ENCODE measurements at regions not wholly inside any gene's neighbourhood (a gene's known extent, or its start where the extent isn't known, plus 50 kb on each side); places are given as distances from the start of the nearest gene placed in this dataset.

DNA sequence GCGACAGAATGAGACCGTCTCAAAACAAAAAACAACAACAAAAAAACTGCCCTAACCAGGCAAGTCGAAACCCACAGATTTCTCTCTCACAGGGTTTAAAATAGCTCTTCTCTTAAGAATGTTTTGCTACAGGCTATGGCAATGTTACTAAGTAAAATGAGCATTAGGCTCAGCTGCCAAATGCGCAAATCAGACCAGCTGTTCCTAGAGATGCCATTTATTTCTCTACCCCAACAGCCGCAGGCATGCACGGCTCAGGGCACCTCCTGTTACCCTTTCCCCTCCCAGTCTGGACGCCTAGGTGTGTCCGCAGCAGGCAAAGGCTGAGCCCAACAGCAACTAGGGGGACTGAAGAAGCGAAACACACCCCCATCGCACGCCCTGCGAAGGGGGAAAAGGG lies 168.3 kb upstream of the MBL2 start:
- Mint-ChIP-seq H3K36me3 (no peaks in the 10 kb centered on the region), H3K4me3 (no peak overlapping the region), H3K9me3 (no peaks in the 10 kb centered on the region), H3K4me1 (no peaks in the 10 kb centered on the region), H3K27me3 (no peaks in the 10 kb centered on the region), H3K27ac (no peak overlapping the region)
- no peak for ATAC-seq

- ATAC-seq = no peak
- no peak overlapping the region for H3K27ac Mint-ChIP-seq
- H3K27me3 Mint-ChIP-seq = no peaks in the 10 kb centered on the region
- no peaks in the 10 kb centered on the region for H3K36me3 Mint-ChIP-seq
- no peaks in the 10 kb centered on the region for H3K9me3 Mint-ChIP-seq
- no peak overlapping the region for H3K4me3 Mint-ChIP-seq
- H3K4me1 Mint-ChIP-seq = no peaks in the 10 kb centered on the region
These were observed 167.3 kb upstream of the MBL2 start for GRCh38 chr10:52939894-52940293.

DNA sequence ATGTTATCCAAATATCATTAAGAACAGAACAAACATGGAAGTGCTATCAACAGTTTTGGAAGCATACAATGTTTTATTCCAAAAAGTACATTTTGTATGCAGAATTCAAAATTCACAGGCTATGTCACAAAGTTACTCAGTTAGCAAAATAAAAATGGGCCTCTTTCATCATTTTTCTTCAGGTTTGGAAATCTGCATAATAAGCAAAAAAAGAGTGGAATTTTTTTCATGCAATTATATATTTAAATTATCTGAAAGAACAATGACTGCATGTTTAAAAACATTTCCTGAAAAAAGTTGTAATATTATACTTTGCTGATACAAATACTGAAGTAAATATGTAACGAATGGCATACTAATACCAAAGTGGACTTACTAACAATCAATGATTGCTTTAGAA lies 161.2 kb upstream of the MBL2 start:
- no peaks in the 10 kb centered on the region for H3K4me1 Mint-ChIP-seq
- H3K9me3 Mint-ChIP-seq = no peaks in the 10 kb centered on the region
- no peak overlapping the region for H3K27ac Mint-ChIP-seq
- H3K27me3 Mint-ChIP-seq = no peaks in the 10 kb centered on the region
- no peaks in the 10 kb centered on the region for H3K36me3 Mint-ChIP-seq
- ATAC-seq = no peak
- H3K4me3 Mint-ChIP-seq = no peak overlapping the region

DNA sequence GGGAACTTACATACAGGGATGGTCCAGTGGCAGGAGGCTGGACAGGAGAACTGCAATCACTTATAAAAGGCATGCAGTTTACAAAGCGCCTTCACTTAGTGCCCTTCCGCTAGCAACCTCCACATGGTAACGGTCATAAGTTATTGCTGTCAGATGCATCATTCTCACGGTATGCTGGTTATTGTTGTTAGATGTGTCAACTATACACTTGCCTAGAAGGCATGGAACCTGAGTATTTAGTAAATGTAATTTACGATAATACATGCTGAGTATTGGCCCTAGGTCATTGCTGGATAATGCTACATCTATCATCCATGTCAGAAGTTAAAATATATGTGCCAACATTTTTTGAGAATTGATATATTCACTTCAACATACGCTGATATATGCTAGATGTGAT lies 155.1 kb upstream of the MBL2 start:
- H3K27ac Mint-ChIP-seq = no peak overlapping the region
- no peak for ATAC-seq
- H3K4me3 Mint-ChIP-seq = no peak overlapping the region
- peaks cover 3% of the 10 kb centered on the region for H3K9me3 Mint-ChIP-seq
- no peaks in the 10 kb centered on the region for H3K27me3 Mint-ChIP-seq
- no peaks in the 10 kb centered on the region for H3K4me1 Mint-ChIP-seq
- no peaks in the 10 kb centered on the region for H3K36me3 Mint-ChIP-seq

DNA sequence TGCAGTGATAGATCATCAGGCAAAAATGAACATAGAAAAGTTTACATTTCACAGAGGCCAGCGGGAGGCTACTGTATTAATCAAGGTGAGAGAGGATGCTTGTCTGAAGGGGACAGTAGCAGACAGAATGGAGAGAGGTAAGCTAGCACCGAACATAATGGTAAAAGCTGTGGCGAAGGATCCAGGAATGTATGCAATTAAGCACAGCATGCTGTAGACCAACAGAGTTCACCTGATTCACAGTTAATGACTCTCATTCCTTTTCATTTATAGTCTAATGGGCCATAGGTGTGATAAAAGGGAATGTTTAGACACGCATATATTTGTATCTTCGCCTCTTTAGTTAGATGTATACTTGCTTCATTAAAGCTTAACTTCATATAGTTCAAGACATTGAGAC lies 150.9 kb upstream of the MBL2 start:
- Mint-ChIP-seq H3K36me3 (no peaks in the 10 kb centered on the region), H3K27ac (no peak overlapping the region), H3K9me3 (peaks cover 3% of the 10 kb centered on the region), H3K4me1 (no peaks in the 10 kb centered on the region), H3K4me3 (no peak overlapping the region), H3K27me3 (no peaks in the 10 kb centered on the region)
- no peak for ATAC-seq

DNA sequence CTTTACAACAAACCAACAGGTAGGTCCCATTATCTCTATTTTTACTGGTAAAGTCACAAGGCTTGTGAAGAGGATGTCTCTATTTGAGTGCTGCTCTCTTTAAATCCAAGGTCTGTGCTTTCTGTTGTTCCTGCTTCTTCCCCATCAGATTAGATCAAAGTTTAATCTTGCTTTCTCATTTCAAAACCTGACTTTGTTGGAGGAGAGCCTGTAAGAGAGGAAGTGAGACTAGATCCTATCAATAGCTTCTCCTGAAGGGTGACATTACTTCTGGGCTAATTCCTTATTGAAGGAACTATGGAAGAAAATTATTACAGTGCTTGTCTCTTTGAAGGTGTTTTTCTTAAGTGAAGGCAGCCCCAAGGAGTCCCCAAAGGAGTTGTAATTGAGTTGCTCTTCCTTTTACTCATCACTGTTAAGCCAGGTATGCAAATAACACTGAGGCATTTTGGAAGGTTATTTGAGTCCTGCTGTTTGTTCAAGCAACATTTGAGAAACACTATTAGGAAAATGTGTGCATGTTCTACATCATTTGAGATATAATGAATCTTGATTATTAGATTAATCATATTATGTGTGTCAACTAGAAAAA lies 146.2 kb upstream of the MBL2 start:
- Mint-ChIP-seq H3K27me3 (no peaks in the 10 kb centered on the region), H3K4me3 (no peak overlapping the region), H3K9me3 (no peaks in the 10 kb centered on the region), H3K4me1 (no peaks in the 10 kb centered on the region), H3K27ac (no peak overlapping the region), H3K36me3 (no peaks in the 10 kb centered on the region)
- no peak for ATAC-seq

- H3K9me3 Mint-ChIP-seq = no peaks in the 10 kb centered on the region
- H3K4me3 Mint-ChIP-seq = no peak overlapping the region
- no peaks in the 10 kb centered on the region for H3K4me1 Mint-ChIP-seq
- ATAC-seq = no peak
- H3K27ac Mint-ChIP-seq = no peak overlapping the region
- no peaks in the 10 kb centered on the region for H3K36me3 Mint-ChIP-seq
- H3K27me3 Mint-ChIP-seq = no peaks in the 10 kb centered on the region
These were observed 142.8 kb upstream of the MBL2 start for GRCh38 chr10:52915391-52915790.

DNA sequence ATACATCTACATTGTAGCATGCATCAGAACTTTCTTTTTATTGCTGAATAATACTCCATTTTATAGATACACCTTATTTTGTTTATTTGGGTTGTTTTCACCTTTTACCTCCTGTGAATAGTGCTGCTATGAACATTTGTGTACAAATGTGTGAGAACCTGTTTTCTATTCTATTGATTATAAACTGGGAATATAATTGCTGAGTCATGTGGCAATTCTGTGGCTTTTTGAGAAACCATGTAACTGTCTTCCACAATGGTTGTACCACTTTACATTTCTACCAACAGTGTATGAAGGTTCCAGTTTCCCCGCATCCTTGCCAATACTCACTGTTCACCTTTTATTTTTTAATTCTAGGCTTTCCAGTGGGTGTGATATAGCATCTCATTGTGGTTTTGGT lies 138.6 kb upstream of the MBL2 start:
- no peak overlapping the region for H3K27ac Mint-ChIP-seq
- no peaks in the 10 kb centered on the region for H3K4me1 Mint-ChIP-seq
- no peaks in the 10 kb centered on the region for H3K9me3 Mint-ChIP-seq
- ATAC-seq = no peak
- H3K27me3 Mint-ChIP-seq = no peaks in the 10 kb centered on the region
- H3K4me3 Mint-ChIP-seq = no peak overlapping the region
- H3K36me3 Mint-ChIP-seq = no peaks in the 10 kb centered on the region

GRCh38 chr10:52908478-52908877 lies 135.9 kb upstream of the MBL2 start:
- no peaks in the 10 kb centered on the region for H3K4me1 Mint-ChIP-seq
- ATAC-seq = no peak
- no peaks in the 10 kb centered on the region for H3K9me3 Mint-ChIP-seq
- no peaks in the 10 kb centered on the region for H3K36me3 Mint-ChIP-seq
- H3K4me3 Mint-ChIP-seq = no peak overlapping the region
- H3K27me3 Mint-ChIP-seq = no peaks in the 10 kb centered on the region
- H3K27ac Mint-ChIP-seq = no peak overlapping the region

DNA sequence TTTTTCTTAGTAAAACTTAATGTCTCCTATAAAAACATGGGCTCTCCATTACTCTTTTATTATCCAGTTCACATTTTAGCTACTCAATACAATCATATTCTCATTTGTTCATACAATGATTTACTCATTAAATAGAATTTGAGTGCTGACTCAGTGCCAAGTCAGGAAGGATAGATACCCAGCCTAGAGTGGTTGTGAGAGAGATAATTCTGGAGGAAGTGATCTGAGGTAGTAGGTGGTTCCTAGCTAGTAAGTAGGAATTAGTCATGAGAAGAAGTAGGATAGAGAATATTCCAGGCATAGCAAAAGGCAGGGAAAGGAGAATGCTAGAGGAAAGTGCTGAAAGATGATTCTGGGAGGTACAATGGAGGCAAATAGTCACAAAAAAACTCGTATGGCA lies 133.5 kb upstream of the MBL2 start:
- Mint-ChIP-seq H3K27me3 (no peaks in the 10 kb centered on the region), H3K4me1 (no peaks in the 10 kb centered on the region), H3K36me3 (no peaks in the 10 kb centered on the region), H3K9me3 (no peaks in the 10 kb centered on the region), H3K27ac (no peak overlapping the region), H3K4me3 (no peak overlapping the region)
- no peak for ATAC-seq

GRCh38 chr10:52903397-52903938 lies 130.9 kb upstream of the MBL2 start:
- H3K27me3 Mint-ChIP-seq = no peaks in the 10 kb centered on the region
- H3K36me3 Mint-ChIP-seq = no peaks in the 10 kb centered on the region
- H3K4me3 Mint-ChIP-seq = no peak overlapping the region
- H3K27ac Mint-ChIP-seq = no peak overlapping the region
- H3K9me3 Mint-ChIP-seq = no peaks in the 10 kb centered on the region
- no peak for ATAC-seq
- H3K4me1 Mint-ChIP-seq = no peaks in the 10 kb centered on the region

DNA sequence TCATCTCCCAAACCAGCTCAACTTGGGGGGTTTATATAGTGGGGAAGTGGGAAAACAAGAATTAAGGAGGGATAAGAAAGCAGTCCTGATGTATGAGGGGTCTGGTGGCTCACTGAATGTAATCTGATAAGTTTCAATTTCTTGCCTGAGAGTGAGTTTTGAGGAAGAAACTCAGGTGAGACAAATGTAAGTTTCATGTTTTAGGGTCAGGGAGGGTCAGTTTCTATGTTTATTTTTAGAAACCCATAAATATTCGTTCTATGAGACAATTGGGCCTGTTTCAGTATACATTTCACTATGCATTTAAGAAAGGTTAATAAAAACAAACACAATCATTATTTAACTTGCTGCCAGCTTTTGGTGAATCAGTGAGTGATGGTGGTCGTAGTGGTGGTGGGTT lies 128.0 kb upstream of the MBL2 start:
- Mint-ChIP-seq H3K4me3 (no peak overlapping the region), H3K27ac (no peak overlapping the region), H3K27me3 (no peaks in the 10 kb centered on the region), H3K9me3 (no peaks in the 10 kb centered on the region), H3K4me1 (no peaks in the 10 kb centered on the region), H3K36me3 (no peaks in the 10 kb centered on the region)
- no peak for ATAC-seq

GRCh38 chr10:52897162-52897561 lies 124.6 kb upstream of the MBL2 start:
- no peaks in the 10 kb centered on the region for H3K4me1 Mint-ChIP-seq
- no peak overlapping the region for H3K4me3 Mint-ChIP-seq
- H3K27me3 Mint-ChIP-seq = no peaks in the 10 kb centered on the region
- no peaks in the 10 kb centered on the region for H3K36me3 Mint-ChIP-seq
- no peaks in the 10 kb centered on the region for H3K9me3 Mint-ChIP-seq
- no peak overlapping the region for H3K27ac Mint-ChIP-seq
- ATAC-seq = no peak

GRCh38 chr10:52895059-52895458 lies 122.5 kb upstream of the MBL2 start:
- ATAC-seq = no peak
- Mint-ChIP-seq H3K36me3 (no peaks in the 10 kb centered on the region), H3K9me3 (no peaks in the 10 kb centered on the region), H3K27ac (no peak overlapping the region), H3K4me3 (no peak overlapping the region), H3K27me3 (no peaks in the 10 kb centered on the region), H3K4me1 (no peaks in the 10 kb centered on the region)

GRCh38 chr10:52890281-52890680 lies 117.7 kb upstream of the MBL2 start:
- peak; percentile 7 for ATAC-seq
- Mint-ChIP-seq H3K27ac (no peak overlapping the region), H3K4me3 (no peak overlapping the region), H3K27me3 (no peaks in the 10 kb centered on the region), H3K36me3 (no peaks in the 10 kb centered on the region), H3K9me3 (no peaks in the 10 kb centered on the region), H3K4me1 (no peaks in the 10 kb centered on the region)

DNA sequence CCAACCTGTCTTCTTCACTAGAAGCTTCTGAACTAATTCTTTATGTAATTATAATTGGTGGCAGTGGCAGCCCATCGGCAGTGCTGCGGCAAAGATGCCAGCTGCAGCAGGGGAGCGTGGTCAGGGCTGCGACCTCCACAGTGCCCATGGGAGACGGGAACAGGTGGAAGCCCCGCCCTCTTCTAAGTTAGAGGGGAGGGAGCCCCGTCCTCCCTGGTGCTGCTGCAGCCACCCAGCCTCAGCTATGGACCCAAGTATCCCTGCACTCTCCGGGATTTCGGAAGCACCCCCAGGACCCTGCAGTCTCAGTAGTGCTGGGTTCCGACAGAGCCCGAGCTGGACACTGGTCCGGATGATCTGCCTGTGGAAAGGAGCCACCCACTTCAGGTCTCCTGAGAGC lies 117.0 kb upstream of the MBL2 start:
- H3K9me3 Mint-ChIP-seq = no peaks in the 10 kb centered on the region
- no peaks in the 10 kb centered on the region for H3K27me3 Mint-ChIP-seq
- no peaks in the 10 kb centered on the region for H3K4me1 Mint-ChIP-seq
- H3K27ac Mint-ChIP-seq = no peak overlapping the region
- peak; percentile 34 for ATAC-seq
- H3K4me3 Mint-ChIP-seq = no peak overlapping the region
- H3K36me3 Mint-ChIP-seq = no peaks in the 10 kb centered on the region
